ENCODE measurements at regions not wholly inside any gene's neighbourhood (a gene's known extent, or its start where the extent isn't known, plus 50 kb on each side); places are given as distances from the start of the nearest gene placed in this dataset.
"Not testable (repeated sequence)": the region's sequence is repeated elsewhere in the genome, so short reads cannot be mapped to it uniquely, and the experiment has no call there.

DNA sequence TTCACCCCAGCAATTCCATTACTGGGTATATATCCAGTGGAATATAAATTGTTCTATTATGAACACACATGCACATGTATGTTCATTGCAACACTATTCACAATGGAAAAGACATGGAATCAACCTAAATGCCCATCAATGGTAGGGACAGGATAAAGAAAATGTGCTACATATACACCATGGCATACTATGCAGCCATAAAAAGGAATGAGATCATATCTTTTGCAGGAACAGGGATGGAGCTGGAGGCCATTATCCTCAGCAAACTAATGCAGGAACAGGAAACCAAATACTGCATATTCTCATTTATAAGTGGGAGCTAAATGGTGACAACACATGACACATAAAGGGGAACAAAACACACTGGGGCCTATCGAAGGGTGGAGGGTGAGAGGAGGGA, 112.6 kb upstream of the IVNS1ABP start:
- not testable (repeated sequence) for DNase-seq

DNA sequence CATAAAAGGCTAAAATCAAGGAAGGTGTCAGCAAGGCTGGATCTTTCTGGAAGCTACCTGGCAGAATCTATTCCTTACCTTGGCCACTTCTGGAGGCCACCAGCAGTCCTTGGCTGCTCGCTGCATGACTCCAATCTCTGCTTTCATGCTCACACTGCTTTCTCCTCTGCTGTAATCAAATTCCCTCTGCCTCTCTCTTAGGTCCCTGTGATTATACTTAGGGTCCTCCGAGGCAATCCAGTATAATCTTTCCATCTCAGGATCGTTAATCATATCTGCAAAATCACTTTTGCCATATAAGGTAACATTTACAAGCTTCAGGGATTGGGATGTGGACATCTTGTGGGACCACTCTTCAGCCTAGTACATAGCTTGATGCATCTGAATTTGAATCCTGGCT, 110.7 kb upstream of the IVNS1ABP start:
- no peak for DNase-seq

DNA sequence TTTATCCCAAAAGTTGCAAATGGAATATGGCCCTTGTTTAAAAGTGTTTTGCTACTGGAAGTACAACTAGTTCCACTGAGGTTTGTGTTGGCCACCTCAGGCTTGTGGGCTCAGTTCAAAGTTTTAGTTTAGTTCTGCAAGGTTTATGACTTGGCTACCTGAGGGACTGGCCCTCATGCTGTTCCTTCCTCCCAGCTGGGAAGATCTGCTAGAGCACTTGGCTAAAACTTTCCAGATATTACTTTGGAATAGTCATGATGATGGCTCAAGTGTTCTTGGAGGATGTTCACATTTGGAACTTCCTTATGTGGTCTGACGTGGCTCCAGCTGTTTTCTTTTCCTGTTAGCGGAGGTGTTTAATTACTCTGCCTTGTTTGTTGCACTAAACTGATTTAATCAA, 110.2 kb upstream of the IVNS1ABP start:
- DNase-seq, result no peak

DNA sequence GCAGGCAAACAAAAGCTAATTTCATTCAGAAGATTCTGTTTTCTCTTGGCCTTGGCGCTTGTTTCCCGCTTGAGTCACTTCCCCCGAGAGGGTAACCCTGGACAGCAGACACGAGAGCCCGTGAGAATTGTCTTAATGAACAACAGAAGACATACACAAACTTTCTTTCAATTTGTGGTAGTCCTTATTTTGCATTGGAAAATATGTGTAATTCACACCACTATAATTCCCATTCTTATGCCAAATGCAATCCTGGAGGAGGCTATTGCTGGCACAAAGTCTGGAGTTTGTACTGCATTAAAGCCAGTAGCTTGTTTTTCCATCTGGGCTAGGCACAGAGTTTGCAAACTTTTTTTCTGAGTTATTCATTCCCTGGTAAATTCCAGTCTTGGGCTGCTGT, 109.8 kb upstream of the IVNS1ABP start:
- DNase-seq, result no peak

DNA sequence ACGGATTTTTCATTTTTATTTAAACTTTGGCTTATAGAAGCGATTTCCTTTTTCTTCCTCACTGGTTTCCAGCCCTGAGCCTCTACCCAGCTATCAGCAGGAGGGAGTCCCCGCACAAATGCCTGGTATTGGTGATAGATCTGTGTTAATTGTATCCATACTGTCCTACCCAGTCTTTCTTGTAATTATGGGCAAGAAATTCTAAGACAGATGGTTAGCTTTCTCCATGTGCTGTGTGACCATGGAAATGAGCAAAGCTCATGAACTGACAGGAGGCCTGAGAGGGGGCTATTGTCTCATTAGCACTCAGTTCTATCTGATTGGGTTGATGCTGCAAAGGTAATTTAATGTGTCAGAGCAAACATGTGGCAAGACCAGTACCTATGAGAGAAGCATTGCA, 108.1 kb upstream of the IVNS1ABP start:
- DNase-seq, result no peak

DNA sequence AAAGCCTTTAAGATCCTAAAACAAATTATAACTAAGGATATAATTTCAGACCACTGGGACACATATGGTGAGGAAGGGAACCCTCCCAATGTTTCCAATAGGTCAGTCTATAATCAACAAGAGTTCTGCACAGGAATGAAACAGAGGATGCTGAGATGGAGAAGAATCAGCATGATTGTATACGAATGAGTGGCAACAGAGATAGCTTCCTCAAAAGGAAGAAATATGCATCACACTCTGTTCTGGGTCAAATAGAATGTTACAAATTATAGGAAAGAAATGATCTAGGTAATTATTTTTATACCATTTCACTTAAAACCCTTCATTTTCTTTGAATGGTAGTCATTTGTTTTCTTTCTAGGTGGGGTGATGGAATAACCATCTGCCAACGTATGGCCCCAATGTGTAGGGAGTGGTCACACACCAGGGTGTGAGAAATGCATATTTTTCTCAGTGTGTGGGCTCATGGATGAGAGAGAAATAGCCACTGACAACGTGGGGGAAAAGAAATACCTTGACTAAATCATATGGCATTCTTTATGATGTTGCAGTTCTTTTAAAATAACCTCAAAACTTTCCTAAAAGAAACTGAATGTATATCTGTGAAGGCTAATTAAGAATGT, 104.6 kb upstream of the IVNS1ABP start:
- no peak for DNase-seq

DNA sequence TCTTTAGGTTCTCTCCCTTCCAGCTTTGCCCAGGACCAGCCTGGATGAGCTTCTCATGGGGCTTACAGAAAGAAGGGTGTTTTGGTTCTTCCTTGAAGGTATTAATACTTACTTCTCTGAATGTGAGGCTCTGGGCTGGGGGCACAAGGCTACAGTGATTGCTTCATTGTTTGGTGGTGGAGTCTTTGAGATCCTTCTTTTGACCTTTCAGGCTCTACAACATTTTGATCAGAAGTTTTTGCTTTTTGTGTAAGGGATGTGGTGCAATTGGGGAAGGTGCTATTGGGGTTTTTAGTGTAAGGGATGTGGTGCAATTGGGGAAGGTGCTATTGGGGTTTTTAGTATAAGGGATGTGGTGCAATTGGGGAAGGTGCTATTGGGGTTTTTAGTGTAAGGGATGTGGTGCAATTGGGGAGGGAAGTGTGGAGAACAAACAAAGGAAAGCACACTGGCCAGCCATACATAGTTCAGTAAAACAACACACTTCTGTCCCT, 103.6 kb upstream of the IVNS1ABP start:
- DNase-seq, result peak; percentile 30 to 70

DNA sequence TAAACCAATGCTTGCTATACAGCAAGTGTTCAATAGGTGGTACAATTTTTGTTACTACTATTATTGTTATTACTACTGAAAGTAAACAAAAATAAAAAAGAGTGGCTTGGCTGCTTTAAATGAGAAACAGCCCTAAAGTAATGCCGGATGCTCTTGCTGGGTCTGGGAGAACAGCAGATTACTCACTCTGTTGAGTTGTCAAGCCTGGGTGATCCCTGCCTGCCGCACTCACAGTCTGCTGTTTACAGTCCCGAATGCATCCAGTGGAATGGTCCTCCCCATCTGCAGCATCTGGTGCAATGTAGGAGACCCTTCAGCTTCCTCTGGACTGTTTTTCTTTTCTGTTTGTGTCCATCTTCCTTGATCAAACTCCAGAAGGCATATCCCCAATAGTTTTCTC, 102.7 kb upstream of the IVNS1ABP start:
- DNase-seq, result no peak

DNA sequence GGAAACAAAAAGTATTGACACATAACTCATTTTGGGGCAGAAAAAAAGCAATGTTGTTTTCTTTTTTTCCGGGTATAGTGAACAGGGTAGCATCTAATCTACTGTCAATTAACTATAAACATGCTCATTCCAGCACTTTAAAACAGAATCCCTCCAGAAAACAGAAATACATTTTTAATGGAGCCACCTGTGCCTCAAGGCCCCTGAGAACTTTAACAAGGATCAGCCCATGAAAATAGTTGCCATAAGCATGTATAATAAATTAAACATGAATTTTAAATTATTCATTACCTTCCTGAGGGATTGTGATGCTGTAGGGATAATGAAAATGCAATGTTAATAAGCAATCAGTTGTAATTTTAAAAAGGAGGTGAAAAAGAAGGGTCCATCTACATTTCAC, 101.4 kb upstream of the IVNS1ABP start:
- DNase-seq, result no peak

DNA sequence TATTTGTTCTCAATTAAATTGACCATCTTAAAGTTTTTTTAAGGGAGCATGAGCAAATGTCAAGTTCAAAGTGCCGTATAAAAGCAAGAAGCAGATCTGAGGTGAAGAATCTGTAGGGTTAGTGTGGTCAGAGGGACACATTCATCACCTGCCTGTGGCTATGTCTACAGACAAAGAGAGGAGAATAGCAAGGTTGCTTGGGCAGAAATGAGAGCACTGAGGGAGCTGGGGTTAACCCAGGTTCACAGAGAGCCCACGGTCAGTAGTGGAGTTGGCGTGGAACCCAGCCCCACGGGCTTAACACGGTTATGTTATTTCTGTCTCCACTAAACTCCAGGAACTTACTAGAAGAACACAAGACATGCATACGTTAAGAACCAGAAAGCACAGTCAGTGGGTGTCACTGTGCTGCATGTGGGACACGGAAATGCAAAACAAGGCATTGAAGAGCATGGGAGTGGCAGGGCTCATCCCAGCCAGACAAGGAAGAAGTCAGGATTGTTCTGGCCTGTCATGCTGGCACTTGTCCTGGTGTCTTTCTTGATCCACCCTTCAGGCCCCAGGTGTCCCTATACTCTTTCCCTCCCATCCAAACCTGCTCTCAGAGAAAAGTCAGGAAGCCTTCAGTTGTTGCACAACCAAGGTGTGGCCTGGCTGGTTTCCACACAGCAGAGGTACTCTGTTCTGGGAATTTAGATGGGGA, 95.5 kb upstream of the IVNS1ABP start:
- DNase-seq, result no peak

DNA sequence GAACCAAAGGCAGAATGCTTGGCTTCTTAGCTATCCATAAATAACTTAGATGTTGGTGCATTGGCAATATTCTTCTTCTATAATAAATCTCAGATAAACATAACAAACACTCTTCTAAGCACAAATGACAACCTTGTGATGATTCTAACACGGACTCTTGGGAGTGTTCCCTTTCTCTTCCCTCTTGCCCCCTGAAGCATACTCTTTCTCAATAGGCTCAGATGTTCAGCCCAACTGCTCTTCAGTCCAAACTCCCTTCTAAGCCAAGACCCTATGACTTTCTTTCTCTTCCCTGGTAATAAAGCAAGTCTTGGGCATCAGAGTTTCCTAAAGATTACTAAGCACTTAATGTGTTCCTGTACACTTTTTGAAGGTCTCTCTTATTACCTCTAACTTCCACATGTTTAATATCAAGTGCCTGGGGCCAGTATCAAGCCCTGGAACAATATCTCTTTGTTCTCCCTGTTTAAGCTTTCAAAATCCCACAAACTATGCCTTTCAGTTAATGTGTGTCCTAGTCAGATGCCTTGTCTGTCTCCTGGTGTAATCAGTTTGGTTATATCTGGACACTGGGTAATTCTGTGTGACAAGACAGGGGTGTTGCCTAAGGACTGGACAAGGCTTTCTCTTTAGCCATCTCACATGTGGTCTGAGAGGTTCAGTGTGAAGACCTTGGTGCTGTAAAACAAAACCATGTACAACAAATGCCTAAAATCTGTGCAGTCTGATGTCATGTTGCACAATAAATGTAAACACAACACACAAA, 92.9 kb upstream of the IVNS1ABP start:
- no peak for DNase-seq

DNA sequence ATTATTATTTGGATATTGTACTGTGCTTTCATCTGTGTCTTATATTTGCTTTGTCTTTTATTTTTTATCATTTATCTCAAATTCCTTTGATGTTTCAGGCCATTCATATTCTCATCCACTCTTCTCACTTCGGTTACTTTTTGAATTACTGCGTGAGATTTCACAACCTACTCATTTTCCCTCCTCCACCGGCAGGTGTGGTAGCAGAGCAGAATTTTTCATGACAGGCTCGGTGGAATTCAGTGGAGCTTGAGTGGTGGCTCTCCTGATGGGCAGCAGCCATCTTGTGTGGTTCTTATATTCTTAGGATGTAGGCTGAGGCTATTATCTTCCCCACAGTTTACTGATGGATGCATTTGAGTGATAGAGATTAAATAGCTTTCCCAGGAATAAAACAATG, 92.3 kb upstream of the IVNS1ABP start:
- no peak for DNase-seq

DNA sequence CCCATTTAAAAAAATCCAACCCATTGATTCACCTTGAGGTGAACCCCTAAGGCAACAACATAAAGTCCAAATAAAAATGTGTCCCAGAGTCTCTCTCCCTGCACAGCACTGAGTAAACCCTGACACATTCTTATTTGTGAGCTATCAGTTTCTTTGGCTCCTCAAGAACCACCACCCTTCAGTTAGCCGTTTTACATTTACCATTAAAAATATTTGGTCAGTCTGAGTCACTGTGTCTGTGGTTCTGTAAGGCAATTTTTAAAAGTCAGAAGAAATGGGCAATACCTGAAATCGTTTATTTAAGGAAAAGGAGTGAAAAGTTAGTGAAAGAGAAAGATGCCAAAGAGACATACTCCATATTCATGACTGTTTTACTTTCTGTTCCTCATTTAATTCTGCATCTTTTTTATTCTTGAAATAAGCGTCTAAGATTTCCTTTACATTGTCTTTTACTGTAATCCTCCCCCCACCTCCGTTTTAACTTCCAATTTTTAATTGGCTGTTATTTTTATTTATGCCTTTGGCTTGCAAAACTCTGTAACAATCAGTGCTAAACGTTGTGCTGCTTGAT, 91.7 kb upstream of the IVNS1ABP start:
- DNase-seq, result no peak

DNA sequence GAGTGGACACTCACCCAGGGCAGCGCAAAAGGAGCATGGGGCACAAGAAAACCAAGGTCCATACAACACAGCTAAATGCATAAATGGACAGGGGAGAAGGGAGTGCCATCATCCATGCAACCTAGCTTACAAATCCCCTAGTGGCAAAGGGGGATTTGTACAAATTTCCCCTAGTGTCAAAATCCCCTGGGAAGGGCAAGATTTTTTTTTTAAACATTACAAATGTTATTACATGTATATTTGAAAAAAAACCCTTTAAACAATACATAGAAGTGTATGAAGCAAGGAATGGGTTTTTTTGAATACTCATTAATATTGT, 89.6 kb upstream of the IVNS1ABP start:
- DNase-seq, result no peak

DNA sequence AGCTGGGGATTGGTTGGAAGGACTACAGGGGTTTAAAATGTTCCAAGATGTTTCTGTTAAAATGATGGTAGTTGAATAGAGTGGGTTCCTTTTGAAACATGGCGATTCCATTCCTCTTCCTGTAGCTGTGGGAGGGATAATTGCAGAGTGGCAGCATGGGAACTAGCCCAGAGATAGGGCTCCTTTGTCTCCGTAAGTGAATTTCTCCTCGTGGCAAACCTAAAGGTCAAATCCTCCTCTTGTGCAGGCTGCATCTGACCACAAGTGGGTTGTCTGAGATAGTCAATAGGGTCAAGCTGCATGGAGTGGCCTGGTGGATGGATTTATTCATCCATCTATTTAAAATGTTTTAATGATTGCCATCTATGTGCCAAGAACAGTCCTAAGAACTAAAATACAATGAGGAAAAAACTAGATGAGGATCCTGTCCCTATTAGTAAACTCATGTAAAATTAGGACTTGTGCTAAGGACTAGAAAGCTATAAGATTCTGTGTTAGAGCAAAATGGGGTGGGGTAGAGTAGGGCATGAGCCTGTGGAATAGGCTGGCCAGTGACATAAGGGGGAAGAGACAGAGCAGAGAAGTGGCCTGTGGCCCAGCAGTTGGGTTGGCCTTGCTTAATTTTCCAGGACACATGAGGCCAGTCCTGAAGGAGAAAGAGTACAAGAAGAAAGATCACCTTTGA, 89.1 kb upstream of the IVNS1ABP start:
- DNase-seq, result no peak

DNA sequence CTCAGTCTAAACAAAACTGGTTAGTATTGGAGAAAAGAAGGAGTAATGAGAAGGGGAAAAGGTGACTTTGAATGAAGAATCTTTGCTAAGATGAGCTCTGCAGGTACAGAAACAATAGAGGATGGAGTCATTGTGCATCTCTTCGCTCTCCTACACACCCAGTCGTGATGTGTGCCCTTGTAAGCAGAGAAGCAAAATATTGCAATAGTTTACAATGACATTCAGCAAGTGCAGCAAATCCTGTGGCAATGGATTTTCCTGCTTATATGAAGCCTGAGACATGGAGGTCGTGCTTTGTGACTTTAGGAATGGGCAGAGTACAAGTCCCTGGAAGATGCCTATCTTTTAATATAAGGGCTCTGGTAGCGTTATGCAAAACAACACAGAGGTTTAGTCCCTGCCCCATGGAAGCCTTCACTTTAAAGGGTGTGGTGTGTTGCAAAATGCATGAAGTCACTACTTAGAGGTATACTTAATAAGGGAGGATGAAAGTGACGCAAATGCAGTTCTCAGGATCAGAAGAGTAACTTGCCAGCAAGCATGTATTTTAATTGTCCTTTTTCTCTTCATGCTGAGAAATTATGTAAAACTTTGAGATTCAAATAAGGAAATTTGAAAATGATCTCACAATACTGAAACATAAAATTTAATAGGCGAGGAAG, 88.0 kb upstream of the IVNS1ABP start:
- DNase-seq, result no peak

DNA sequence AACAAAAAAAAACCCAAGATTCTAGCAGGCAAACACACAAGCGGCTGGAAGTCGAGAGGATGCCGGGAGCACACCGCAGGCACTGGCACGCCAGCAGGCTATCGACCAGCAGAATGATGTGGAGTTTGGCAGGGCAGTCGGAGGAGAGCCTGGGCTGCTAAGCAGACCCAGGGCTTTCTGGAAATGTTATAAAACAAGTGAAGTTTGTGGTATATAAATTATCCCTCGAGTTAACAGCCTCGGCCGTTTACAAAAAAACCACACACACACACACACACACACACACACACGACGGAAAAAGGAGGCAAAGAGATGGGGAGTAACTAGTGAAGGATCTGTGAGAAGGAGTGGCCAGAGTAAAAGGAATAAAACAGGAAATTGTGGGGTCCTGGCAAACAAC, 87.2 kb upstream of the IVNS1ABP start:
- no peak for DNase-seq

DNA sequence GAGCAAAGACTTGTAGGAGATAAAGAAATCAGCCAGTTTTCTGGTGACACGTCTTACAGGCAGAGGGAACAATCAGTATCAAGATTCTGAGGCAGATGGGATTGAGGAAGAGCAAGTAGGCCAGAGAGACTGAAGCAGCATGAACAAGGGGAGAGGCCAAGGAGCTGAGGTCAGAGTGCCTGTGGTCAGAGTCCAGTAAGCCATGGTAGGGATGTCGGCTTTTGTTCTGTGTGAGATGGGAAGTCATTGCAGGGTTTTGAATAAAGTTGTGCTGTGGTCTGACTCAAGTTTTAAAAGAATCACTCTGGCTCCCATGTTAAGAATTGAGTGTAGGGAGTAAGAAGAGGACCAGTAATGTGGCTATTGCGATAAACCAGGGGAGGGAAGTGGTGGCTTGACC, 85.9 kb upstream of the IVNS1ABP start:
- no peak for DNase-seq

DNA sequence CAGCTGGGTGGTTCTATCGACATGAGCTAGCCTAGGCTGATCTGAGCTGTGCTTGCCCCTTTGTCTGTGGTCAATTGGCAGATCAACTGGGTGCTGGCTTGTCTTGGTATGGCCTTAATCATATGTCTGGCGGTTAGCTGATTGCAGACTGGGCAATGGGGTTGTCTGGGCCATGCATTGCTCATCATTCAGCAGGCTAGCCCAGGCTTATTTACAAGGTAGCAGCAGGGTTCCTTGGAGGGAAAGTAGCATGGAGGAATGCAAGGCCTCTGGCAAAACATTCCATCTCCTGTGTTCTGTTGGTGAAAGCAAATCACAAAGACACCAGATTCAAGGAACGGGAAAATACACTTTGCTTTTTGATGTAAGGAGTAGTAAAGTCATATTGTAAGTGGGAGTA, 84.0 kb upstream of the IVNS1ABP start:
- no peak for DNase-seq

DNA sequence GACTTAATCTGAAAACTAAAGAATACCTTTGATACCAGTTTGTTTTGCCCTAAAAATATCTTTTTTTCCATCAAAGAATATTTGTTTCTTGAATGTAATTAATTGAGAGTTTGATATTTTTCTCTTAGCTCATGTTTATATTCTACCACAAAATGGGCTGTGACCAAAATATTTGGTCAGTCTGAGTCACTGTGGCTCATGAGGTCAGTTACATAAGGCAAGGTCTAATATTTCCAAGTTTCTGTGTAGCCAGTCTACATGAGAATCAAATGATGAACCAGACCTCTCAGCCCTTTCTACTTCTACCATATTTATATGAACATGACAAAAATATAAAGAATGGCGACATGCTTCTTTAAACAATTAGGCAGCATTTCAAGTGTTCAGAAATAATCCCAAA, 83.0 kb upstream of the IVNS1ABP start:
- no peak for DNase-seq

DNA sequence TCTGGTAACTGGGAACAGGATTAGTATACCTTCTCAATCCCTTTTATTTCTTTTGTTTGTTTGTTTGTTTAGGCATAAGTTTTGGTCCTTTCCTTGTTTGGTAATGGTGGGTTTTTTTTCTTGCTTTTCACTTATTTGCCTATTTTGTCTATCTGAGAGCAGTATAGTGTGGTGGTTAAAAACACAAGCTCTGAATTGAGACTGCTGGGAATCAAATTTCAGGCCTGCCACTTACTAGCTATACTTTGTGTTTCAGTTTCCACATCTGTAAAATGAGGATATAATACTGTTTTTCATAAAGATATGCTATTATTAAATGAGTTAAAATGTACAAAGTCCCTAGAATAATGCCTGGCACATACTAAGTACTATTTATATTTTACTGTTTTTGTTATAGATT, 81.6 kb upstream of the IVNS1ABP start:
- DNase-seq, result no peak

DNA sequence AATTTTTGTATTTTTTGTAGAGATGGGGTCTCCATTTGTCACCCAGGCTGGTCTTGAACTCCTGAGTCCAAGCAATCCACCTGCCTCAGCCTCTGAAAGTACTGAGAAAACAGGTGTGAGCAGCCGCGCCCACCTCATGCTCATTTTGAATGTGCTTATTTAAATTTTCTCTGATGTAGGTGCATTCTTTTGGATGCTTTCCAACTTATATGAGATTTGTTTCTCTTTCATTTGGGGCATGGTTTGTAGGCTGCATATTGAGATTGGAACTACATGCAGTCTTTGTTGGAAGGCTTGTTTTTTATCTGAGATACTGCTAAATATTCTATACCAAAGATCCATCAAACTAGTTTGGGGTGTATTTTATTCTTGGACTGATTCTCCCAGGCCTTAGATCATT, 81.0 kb upstream of the IVNS1ABP start:
- no peak for DNase-seq

DNA sequence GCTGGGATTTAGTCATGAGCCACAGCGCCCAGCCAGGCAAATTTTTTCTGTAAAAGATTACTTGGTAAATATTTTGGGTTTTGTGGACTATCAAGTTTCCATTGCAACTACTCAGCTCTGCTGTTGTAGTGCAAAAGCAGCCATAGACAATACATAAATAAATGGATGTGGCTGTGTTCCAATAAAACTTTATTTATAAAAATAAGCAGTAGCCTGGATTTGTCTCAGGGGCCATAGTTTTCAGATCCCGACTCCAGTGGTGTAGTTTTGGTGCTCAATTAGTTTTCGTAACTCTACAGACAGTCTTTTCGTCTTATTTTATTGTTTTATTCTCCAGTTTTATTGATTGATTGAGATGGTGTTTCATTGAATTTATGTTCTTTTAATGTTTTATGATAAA, 80.1 kb upstream of the IVNS1ABP start:
- DNase-seq, result no peak
